ENCODE measurements at regions not wholly inside any gene's neighbourhood (a gene's known extent, or its start where the extent isn't known, plus 50 kb on each side); places are given as distances from the start of the nearest gene placed in this dataset.
A peak's percentile ranks its signal among the peaks of the same experiment; 100 is the strongest.

DNA sequence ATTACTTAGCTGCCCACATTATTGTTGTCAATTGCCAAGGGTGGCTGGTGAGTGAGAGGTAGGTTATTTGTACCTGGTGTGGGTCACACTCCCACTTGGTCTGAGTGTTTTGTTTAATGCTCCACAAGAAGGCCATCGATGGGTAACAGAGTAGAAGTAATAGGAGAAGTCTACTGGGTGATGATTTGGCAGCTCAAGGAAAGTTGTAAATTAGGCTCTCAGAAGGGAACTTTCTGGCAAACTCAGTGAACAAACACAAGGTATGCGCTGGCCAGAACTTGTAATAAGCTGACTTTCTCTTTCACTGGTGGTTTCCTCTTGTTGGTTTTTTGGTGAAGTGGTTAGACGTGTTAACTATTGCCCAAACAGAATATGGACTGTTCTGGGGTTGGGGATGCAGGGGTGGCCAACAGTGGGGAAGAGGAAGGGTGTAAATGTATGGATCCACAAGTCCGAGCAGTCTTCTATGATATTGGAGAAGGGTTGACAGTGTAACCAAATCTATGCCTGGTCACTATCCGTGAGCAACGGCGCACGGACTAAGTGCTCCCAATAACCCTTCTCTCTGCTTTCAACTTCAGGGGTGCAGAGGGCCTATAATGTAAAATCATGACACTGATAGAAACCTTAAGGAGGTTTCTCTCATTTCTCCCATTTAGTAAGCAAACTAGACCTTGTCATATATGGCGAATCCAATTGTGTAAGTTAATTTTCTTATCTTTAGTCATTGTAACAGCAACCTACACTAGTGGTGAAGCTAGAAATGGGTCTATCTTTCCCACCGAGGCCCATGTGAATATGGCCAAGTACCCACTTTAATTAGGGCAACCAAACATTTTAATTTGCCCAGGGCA lies 212.8 kb downstream of the PTEN start:
- TF ChIP-seq EZH2phosphoT487 (IDR thresholded peaks at IDR 0.05; ENCODE audit: borderline replicate concordance, low read length), result no peak
- TF ChIP-seq, protein P1, sequence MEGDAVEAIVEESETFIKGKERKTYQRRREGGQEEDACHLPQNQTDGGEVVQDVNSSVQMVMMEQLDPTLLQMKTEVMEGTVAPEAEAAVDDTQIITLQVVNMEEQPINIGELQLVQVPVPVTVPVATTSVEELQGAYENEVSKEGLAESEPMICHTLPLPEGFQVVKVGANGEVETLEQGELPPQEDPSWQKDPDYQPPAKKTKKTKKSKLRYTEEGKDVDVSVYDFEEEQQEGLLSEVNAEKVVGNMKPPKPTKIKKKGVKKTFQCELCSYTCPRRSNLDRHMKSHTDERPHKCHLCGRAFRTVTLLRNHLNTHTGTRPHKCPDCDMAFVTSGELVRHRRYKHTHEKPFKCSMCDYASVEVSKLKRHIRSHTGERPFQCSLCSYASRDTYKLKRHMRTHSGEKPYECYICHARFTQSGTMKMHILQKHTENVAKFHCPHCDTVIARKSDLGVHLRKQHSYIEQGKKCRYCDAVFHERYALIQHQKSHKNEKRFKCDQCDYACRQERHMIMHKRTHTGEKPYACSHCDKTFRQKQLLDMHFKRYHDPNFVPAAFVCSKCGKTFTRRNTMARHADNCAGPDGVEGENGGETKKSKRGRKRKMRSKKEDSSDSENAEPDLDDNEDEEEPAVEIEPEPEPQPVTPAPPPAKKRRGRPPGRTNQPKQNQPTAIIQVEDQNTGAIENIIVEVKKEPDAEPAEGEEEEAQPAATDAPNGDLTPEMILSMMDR (IDR thresholded peaks at IDR 0.05; ENCODE audit: low read depth, low read length, poor library complexity, severe bottlenecking), result no peak
- Histone ChIP-seq H3K4me3 (ENCODE audit: low read length) (no peak overlapping the region), H3K9me3 (ENCODE audit: control insufficient read depth, insufficient read depth, low read length) (no peaks in the 10 kb centered on the region), H4K20me1 (ENCODE audit: control insufficient read depth, insufficient read depth, low read depth, low read length) (no peaks in the 10 kb centered on the region), H3K4me2 (ENCODE audit: low read length) (no peak overlapping the region), H3K79me2 (ENCODE audit: control insufficient read depth, low read length) (no peaks in the 10 kb centered on the region), H3K9me2 (replicated peaks; ENCODE audit: control insufficient read depth, low read length) (no peaks in the 10 kb centered on the region), H3F3A (ENCODE audit: control insufficient read depth, insufficient read depth) (0 out of 2 replicates have a peak, but pooled peaks cover 4% of the 10 kb centered on the region), H3K27ac (ENCODE audit: low read depth, low read length) (no peak overlapping the region), H3K4me1 (ENCODE audit: control insufficient read depth, low read length) (peaks cover 70% of the 10 kb centered on the region), H3K27me3 (ENCODE audit: control insufficient read depth, low read length) (no peaks in the 10 kb centered on the region), H3K36me3 (ENCODE audit: control insufficient read depth, low read length) (peaks cover 3% of the 10 kb centered on the region; the same call in 1 of the 2 replicates)

DNA sequence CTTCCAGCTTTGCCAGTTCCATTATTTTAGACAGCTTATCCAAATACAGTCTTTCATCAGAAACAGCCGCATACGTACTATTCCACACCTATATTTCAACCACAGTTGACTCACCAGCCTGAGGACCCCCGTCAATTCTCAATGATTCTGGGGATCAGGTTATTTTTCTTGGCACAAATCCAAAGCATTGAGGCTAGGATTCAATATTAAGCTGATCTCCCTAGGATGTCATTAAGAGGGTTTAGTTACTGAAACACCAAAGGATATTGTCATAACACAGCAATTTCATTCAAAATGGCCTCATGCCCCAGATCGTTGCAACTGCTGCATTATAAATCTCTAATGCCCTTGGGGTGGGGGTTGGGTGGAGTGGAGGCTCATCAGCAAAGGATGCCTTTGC lies 214.6 kb downstream of the PTEN start:
- no peak overlapping the region for H3K4me2 ChIP-seq (ENCODE audit: low read length)
- no peaks in the 10 kb centered on the region for H3K9me3 ChIP-seq (ENCODE audit: control insufficient read depth, insufficient read depth, low read length)
- no peaks in the 10 kb centered on the region for H3K9me2 ChIP-seq (replicated peaks; ENCODE audit: control insufficient read depth, low read length)
- H4K20me1 ChIP-seq (ENCODE audit: control insufficient read depth, insufficient read depth, low read depth, low read length), result no peaks in the 10 kb centered on the region
- no peak for TF ChIP-seq EZH2phosphoT487 (IDR thresholded peaks at IDR 0.05; ENCODE audit: borderline replicate concordance, low read length)
- TF ChIP-seq, protein P1 (IDR thresholded peaks at IDR 0.05; ENCODE audit: low read depth, low read length, poor library complexity, severe bottlenecking), result no peak
- H3K4me1 ChIP-seq (ENCODE audit: control insufficient read depth, low read length), result peaks cover 70% of the 10 kb centered on the region
- 0 out of 2 replicates have a peak, but pooled peaks cover 4% of the 10 kb centered on the region for H3F3A ChIP-seq (ENCODE audit: control insufficient read depth, insufficient read depth)
- no peaks in the 10 kb centered on the region for H3K79me2 ChIP-seq (ENCODE audit: control insufficient read depth, low read length)
- no peaks in the 10 kb centered on the region for H3K36me3 ChIP-seq (ENCODE audit: control insufficient read depth, low read length)
- no peak overlapping the region for H3K27ac ChIP-seq (ENCODE audit: low read depth, low read length)
- no peak overlapping the region for H3K4me3 ChIP-seq (ENCODE audit: low read length)
- H3K27me3 ChIP-seq (ENCODE audit: control insufficient read depth, low read length), result no peaks in the 10 kb centered on the region

DNA sequence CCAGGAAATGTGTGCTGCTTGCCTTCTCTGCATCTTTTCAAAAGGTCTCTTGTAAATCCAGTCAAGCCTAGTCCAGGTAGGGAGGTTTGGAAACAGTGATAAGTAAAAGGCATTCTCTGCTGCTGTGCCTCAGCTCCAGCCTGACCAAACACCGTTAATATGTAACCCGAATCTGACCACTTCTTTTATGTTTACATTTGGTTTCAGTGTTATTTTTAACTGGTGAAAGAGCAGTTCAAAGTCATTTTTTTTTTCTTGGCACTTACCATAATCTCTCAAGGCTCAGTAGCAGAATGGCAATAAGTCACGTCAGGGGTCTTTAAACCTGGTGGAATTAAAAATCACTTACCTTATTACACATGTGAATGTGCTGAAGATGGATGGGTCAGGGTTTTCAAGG lies 216.8 kb downstream of the PTEN start:
- Histone ChIP-seq H3K9me3 (ENCODE audit: control insufficient read depth, insufficient read depth, low read length) (no peaks in the 10 kb centered on the region), H3K27ac (ENCODE audit: low read depth, low read length) (no peak overlapping the region), H3K79me2 (ENCODE audit: control insufficient read depth, low read length) (no peaks in the 10 kb centered on the region), H3K4me2 (ENCODE audit: low read length) (peak overlapping the region; percentile 34), H3K36me3 (ENCODE audit: control insufficient read depth, low read length) (no peaks in the 10 kb centered on the region), H3K27me3 (ENCODE audit: control insufficient read depth, low read length) (no peaks in the 10 kb centered on the region), H3K4me3 (ENCODE audit: low read length) (peak overlapping the region; percentile 3; the same call in 1 of the 2 replicates), H3K9me2 (replicated peaks; ENCODE audit: control insufficient read depth, low read length) (no peaks in the 10 kb centered on the region), H3K4me1 (ENCODE audit: control insufficient read depth, low read length) (peaks cover 69% of the 10 kb centered on the region), H4K20me1 (ENCODE audit: control insufficient read depth, insufficient read depth, low read depth, low read length) (no peaks in the 10 kb centered on the region), H3F3A (ENCODE audit: control insufficient read depth, insufficient read depth) (no peaks in the 10 kb centered on the region)
- no peak for TF ChIP-seq EZH2phosphoT487 (IDR thresholded peaks at IDR 0.05; ENCODE audit: borderline replicate concordance, low read length)
- TF ChIP-seq, protein P1 (IDR thresholded peaks at IDR 0.05; ENCODE audit: low read depth, low read length, poor library complexity, severe bottlenecking), result no peak

Measured in DOHH2 (cell line).